SKM-1 (cell line): ENCODE measurements at regions not wholly inside any gene's neighbourhood (a gene's known extent, or its start where the extent isn't known, plus 50 kb on each side); places are given as distances from the start of the nearest gene placed in this dataset.
"Not testable (repeated sequence)": the region's sequence is repeated elsewhere in the genome, so short reads cannot be mapped to it uniquely, and the experiment has no call there.

Experiments
- DNase-seq: peaks from one replicate; lab custom pipeline; 2025; ENCODE audit not compliant: unreplicated experiment; lab: John Stamatoyannopoulos, UW

- DNase-seq: no peak
Observed at GRCh38 chr4:159545556-159545955, 442.7 kb downstream of the RAPGEF2 start.

- DNase-seq: no peak
Observed at GRCh38 chr4:159547645-159548308, 444.9 kb downstream of the RAPGEF2 start.

GRCh38 chr4:159549098-159549518 is 446.2 kb downstream of the RAPGEF2 start:
- no peak for DNase-seq

DNA sequence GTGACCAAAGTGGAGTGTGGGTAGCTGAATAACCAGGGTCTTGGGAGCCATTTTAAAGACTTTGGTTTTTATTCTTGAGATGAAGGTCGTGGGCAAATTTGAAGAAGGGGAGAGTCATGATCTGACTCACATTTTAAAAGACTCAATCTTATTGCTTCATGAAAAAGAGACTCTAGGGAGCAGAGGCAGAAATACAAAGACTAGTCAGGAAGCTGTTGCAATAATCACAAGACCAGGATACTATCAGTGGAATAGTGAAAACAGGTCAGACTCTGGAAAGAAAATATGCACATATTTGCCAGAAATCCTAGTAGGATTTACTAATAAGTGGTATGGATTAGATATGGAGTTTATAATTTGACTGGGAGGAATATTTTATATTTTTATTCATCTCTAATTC is 448.4 kb downstream of the RAPGEF2 start:
- no peak for DNase-seq

DNA sequence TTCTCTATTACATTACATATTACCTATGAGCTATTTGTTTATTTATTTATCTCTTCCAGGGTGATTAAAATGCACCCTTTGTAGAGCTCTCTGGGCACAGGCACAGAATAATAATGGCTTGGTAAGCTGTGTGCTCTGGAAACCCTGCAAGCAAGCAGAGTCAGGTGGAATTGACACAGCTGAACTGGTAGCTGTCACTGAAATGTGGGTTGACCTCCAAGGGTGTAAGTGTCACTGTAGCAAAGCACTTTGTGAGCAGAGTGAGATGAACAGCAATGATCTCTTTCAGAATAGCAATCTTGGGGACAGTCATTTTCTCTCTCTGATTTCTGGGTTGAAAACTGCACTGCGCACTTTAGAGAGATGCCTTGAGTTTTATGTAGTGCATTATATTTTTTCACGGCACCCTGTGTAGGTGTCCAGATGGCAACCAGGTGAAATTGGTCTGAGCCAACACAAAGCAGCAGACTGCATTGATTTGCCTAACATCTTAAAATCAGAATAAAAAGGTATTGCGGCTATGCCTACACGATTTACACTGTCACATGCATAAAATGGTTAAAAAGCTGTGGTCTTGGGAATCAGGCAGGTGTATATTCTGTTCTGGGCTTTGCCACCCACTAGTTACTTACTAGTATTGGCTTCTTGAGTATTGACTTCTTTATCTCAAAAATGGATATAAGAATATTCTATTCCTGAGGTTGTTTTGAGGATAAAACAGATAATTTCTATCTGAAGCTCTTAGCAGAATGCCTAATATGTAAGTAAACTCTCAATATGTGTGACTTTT is 450.3 kb downstream of the RAPGEF2 start:
- DNase-seq: no peak

DNA sequence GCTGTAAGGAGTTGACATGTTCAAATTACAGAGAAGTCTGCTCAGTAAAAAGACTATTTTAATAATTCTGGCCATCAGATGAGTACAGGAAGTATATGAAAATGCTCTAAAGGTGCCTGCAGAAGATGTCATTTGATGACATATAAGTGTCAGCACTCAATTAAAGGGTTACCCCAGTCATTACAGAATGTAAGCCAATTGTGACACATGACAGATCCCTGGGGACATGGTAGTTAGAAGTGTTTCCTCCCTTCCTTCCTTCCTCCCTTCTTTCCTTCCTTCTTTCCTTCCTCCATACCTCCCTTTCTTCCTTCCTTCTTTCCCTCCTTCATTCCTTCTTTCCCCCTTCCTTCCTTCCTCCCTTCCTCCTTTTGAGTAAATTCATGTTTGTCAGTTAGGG is 453.0 kb downstream of the RAPGEF2 start:
- no peak for DNase-seq

GRCh38 chr4:159562366-159562765 is 459.5 kb downstream of the RAPGEF2 start:
- no peak for DNase-seq

GRCh38 chr4:159563257-159563656 is 460.4 kb downstream of the RAPGEF2 start:
- no peak for DNase-seq

DNA sequence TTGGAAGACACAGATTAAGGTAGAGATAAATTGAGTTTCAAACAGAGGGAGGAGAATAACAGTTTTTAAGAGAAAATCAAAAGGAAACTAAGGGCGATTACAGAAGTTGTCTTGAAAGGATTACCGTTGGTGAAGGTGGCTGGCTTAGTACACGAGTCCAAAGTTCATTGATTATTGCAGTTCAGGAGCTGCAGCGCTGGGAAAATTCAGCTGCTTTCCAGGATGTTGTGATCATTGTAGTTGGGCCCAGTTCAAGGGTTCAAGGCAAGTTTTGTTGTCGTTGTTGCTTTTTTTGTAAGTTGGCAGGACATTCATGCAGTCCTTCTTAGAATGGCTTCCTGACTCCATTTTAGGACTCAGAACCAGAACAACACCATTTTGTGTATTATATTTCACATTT is 461.7 kb downstream of the RAPGEF2 start:
- DNase-seq: no peak

- no peak for DNase-seq
Observed at GRCh38 chr4:159566786-159567185, 463.9 kb downstream of the RAPGEF2 start.

DNA sequence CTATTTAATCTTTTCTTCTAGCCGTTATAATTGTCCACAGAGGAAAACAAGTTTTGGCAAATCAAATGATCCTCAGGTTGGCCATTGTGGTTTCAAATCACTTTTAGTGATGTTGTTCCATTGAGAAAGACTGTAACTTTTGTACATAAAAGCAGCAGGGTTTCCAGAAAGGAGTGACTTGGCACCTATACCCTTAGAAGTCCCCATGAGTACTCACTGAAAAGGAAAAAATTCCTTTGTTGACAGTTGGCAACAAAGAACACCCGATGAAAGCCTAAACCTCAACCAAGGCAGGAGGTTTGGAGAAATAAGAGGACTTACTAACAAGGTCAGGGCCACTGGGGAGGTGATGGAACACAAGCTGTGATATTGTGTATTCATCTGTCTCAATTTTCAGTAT is 474.4 kb downstream of the RAPGEF2 start:
- DNase-seq: no peak

DNA sequence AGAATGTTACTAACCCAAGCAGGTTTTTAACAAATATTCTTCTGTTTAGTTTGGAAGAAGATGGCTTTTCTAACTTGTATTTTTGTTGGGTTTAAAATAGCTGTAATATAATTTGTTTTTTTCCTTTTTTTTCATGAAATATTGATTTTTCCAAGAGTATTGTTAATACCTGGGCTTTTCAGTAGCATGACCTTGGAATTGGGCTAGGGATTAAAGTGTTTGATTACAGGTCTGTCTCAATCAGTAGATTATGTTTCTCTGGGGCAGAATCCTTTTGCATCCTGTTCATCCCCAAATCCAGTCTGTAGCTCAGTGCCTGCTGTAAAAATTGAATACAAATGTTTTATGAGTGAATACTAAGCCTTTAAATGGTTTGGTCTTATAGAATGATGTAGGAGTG is 479.8 kb downstream of the RAPGEF2 start:
- no peak for DNase-seq

DNA sequence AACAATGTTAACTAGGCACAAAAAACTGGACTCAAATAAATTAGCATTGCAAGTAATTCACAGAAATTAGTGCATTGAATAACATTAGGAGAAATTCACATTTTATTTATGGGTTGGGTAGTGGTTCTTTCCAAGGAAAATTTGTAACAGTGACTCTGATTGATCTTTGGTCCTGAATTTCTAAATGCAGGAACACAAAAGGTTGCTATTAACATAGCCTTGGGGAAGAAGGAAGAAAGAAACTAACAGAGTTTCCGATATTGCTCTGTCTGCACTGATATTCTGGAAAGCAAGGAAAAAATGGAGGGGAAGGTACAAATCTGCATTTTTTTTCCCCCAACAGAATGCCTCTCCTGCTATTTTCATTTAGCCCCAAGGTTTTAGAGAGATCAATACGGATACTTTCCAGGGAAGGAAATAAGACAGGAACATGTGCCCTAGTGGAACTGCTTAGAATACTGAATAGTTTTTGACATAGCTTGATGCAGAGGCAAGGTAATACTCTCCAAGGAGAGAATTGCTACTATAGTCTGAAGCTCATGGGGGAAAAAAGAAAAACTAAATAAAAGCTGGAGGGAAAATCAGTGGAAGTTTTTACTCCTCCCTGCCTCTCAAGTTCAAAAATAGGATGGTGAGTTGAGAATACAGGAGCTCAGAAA is 490.1 kb downstream of the RAPGEF2 start:
- DNase-seq: no peak

- no peak for DNase-seq
Observed at GRCh38 chr4:159593681-159594080, 490.8 kb downstream of the RAPGEF2 start.

- DNase-seq: no peak
Observed at GRCh38 chr4:159594576-159594975, 491.7 kb downstream of the RAPGEF2 start.

GRCh38 chr4:159595101-159595500 is 492.2 kb downstream of the RAPGEF2 start:
- not testable (repeated sequence) for DNase-seq

GRCh38 chr4:159598602-159599001 is 495.7 kb downstream of the RAPGEF2 start:
- no peak for DNase-seq

- DNase-seq: no peak
Observed at GRCh38 chr4:159600061-159600460, 497.2 kb downstream of the RAPGEF2 start.

- no peak for DNase-seq
Observed at GRCh38 chr4:159604781-159605180, 501.9 kb downstream of the RAPGEF2 start.

DNA sequence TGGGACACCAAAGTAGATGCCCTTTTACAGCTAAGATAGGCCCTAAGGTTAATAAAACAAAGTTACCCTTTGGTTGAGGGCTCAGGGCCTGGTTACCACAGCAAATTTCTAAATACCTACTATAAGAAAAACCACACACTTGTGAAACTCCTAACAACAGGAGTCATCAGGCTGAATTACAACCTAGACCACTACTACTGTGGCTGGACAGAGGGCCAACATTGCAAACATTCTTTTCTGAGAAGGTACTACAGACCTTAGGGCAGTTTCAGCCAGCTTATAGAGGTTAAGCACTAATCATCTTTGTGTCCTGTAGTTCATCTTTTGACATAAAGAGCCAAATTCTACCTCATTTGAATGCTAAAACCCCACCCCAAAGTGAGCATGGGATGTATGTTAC is 504.0 kb downstream of the RAPGEF2 start:
- no peak for DNase-seq

- no peak for DNase-seq
Observed at GRCh38 chr4:159607809-159608208, 504.9 kb downstream of the RAPGEF2 start.

DNA sequence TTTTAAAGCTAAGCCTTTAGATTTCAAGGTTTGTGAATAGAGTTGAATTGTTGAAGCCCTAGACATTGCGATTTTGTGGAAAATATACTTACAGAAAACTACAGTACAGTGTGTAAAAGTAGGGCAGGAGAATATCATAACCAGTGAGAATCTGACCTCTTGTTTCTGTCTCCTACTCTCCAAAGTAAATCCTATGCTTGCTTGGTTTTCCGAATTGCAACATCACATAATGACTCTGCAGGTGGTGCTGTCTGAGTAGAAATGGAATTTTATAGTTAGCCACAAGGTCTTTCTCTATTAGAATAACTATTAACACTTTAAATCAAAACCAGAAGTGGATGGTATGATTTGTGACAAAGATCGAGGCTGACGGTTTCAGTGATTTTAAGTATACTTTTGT is 505.6 kb downstream of the RAPGEF2 start:
- no peak for DNase-seq
